ENCODE measurements at regions not wholly inside any gene's neighbourhood (a gene's known extent, or its start where the extent isn't known, plus 50 kb on each side); places are given as distances from the start of the nearest gene placed in this dataset.

DNA sequence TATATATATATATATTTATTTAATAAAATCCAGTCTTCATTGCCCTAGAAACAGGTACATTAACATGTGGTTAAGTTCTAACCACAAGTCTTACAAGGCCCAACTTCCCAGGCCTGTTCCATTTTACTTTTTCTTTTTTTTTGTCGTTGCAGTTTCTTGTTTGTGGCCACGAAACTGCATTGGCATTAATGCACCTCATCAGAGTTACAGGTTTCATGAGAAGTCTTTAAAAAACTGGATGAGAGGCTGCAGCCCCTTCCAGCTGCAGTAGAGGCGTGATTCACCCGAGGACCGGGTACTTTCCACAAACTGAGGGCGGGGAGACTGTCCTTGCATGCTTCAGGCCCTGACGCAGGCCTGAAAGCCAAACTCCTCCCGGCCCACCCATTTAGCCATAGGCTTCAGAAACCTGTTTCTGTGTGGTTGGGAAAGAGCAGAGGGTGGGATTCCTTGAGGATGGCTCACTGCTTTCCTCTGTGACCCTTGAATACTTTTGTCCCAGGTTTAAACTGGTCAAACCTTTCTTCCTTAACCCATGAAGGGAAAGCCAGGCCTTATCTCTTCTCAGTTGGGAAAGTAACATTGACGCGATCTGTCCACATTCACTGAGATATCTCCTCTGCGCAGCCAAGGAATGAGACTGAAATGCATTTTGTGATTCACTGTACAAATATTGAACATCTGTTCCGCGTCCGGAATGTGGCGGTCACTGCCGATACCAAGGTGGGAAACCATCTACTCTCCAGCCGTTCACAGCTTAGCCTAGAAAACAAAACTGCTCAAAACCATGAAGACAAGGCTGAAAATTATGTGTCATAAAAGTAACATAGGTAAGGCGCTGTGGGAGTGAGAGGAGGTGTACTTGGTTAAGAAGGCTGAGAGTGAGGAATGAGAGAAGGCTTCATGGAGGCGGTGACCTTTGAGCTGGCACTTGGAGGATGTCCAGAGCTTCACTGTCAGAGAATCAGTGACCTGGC is 311.7 kb downstream of the GATA3 start:
- TF ChIP-seq POLR2AphosphoS5 (IDR thresholded peaks at IDR 0.05; ENCODE audit: low read length), result no peak
- TF ChIP-seq, protein P1, sequence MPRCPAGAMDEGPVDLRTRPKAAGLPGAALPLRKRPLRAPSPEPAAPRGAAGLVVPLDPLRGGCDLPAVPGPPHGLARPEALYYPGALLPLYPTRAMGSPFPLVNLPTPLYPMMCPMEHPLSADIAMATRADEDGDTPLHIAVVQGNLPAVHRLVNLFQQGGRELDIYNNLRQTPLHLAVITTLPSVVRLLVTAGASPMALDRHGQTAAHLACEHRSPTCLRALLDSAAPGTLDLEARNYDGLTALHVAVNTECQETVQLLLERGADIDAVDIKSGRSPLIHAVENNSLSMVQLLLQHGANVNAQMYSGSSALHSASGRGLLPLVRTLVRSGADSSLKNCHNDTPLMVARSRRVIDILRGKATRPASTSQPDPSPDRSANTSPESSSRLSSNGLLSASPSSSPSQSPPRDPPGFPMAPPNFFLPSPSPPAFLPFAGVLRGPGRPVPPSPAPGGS (IDR thresholded peaks at IDR 0.05; ENCODE audit: borderline replicate concordance, insufficient read depth, low read depth, low read length, poor library complexity, severe bottlenecking), result no peak
- TF ChIP-seq, protein P2, sequence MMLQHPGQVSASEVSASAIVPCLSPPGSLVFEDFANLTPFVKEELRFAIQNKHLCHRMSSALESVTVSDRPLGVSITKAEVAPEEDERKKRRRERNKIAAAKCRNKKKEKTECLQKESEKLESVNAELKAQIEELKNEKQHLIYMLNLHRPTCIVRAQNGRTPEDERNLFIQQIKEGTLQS (IDR thresholded peaks at IDR 0.05; ENCODE audit: borderline replicate concordance, extremely low read depth, low read depth, low read length), result no peak
- TF ChIP-seq IRF4 (IDR thresholded peaks at IDR 0.05; ENCODE audit: low read depth, low read length), result no peak
- TF ChIP-seq JUNB (IDR thresholded peaks at IDR 0.05), result no peak
- no peak for TF ChIP-seq EZH2 (IDR thresholded peaks at IDR 0.05; ENCODE audit: borderline replicate concordance, control insufficient read depth, low read depth, low read length)
- TF ChIP-seq KLF5 (IDR thresholded peaks at IDR 0.05; ENCODE audit: partially characterized antibody), result no peak
- TF ChIP-seq, protein P3, sequence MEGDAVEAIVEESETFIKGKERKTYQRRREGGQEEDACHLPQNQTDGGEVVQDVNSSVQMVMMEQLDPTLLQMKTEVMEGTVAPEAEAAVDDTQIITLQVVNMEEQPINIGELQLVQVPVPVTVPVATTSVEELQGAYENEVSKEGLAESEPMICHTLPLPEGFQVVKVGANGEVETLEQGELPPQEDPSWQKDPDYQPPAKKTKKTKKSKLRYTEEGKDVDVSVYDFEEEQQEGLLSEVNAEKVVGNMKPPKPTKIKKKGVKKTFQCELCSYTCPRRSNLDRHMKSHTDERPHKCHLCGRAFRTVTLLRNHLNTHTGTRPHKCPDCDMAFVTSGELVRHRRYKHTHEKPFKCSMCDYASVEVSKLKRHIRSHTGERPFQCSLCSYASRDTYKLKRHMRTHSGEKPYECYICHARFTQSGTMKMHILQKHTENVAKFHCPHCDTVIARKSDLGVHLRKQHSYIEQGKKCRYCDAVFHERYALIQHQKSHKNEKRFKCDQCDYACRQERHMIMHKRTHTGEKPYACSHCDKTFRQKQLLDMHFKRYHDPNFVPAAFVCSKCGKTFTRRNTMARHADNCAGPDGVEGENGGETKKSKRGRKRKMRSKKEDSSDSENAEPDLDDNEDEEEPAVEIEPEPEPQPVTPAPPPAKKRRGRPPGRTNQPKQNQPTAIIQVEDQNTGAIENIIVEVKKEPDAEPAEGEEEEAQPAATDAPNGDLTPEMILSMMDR (IDR thresholded peaks at IDR 0.05 in 2 of 3, conservative IDR thresholded peaks at IDR 0.05 in 1 of 3; ENCODE audit: control insufficient read depth in 2 of 3, extremely low read depth in 1 of 3, insufficient read depth in 1 of 3, low read depth in 3 of 3, low read length in 3 of 3), result 0 out of 6 replicates have a peak, but pooled peaks of 1 of the 3 experiments have one; percentile 2
